Common myeloid progenitor, CD34-positive (primary cell): ENCODE measurements at regions not wholly inside any gene's neighbourhood (a gene's known extent, or its start where the extent isn't known, plus 50 kb on each side); places are given as distances from the start of the nearest gene placed in this dataset.

Source experiments
- CTCF ChIA-PET: fragments of 350-600 bp; sonication (Branson Sonifier 250); formaldehyde crosslinking; loops from one replicate; lab custom pipeline; 2021; ENCODE audit warnings: antibody characterized with exemption; lab: Charles Lee
- POLR2A ChIA-PET: fragments of 350-600 bp; sonication (Branson Sonifier 250); formaldehyde crosslinking; loops from one replicate; lab custom pipeline; 2021; ENCODE audit warnings: antibody characterized with exemption; lab: Charles Lee
- DNase-seq, 3 donors: peaks; one replicate each; pipeline versions ENCODE4 v3.0.0 to v3.0.0-alpha.2; 2013
- H3K27ac ChIP-seq, 2 experiments: 1 replicate in 1 of 2; 2 replicates in 1 of 2; pipeline ENCODE4 v1.7.0; 2013; ENCODE audit warnings: inconsistent platforms in 2 of 2, low read length in 2 of 2, mild to moderate bottlenecking in 2 of 2, low read depth in 1 of 2, moderate library complexity in 1 of 2; ENCODE audit not compliant: severe bottlenecking in 2 of 2, insufficient read depth in 1 of 2, poor library complexity in 1 of 2
- H3K27me3 ChIP-seq, 5 experiments: replicated peaks in 2 of 5; 1 replicate in 3 of 5; 2 replicates in 2 of 5; pipeline versions ENCODE4 v1.6.1 to v1.7.0; 2013; ENCODE audit warnings: low read length in 4 of 5, mild to moderate bottlenecking in 2 of 5, moderate library complexity in 2 of 5, inconsistent platforms in 1 of 5; ENCODE audit not compliant: insufficient read depth in 5 of 5, control insufficient read depth in 4 of 5
- H3K36me3 ChIP-seq, 4 experiments: 1 replicate in 2 of 4; 2 replicates in 2 of 4; pipeline versions ENCODE4 v1.6.1 to v1.7.0; 2013; ENCODE audit warnings: low read length in 3 of 4, control low read depth in 1 of 4, mild to moderate bottlenecking in 1 of 4; ENCODE audit not compliant: control insufficient read depth in 4 of 4, insufficient read depth in 4 of 4
- H3K4me1 ChIP-seq, 4 experiments: 1 replicate in 3 of 4; 2 replicates in 1 of 4; pipeline versions ENCODE4 v1.6.1 to v1.7.1; 2013; ENCODE audit warnings: low read length in 3 of 4, mild to moderate bottlenecking in 3 of 4, control low read depth in 1 of 4, inconsistent platforms in 1 of 4, moderate library complexity in 1 of 4; ENCODE audit not compliant: control insufficient read depth in 4 of 4, insufficient read depth in 4 of 4; ENCODE audit errors: control extremely low read depth in 1 of 4
- H3K4me3 ChIP-seq, 7 experiments: 1 replicate in 4 of 7; 2 replicates in 3 of 7; pipeline versions ENCODE4 v1.5.1 to v1.7.0; 2013; ENCODE audit warnings: mild to moderate bottlenecking in 7 of 7, low read length in 6 of 7, moderate library complexity in 6 of 7, inconsistent platforms in 2 of 7, low read depth in 2 of 7, control low read depth in 1 of 7; ENCODE audit not compliant: insufficient read depth in 4 of 7, control insufficient read depth in 1 of 7; ENCODE audit errors: extremely low read depth in 1 of 7
- H3K9me3 ChIP-seq, 5 experiments: 1 replicate in 4 of 5; 2 replicates in 1 of 5; pipeline versions ENCODE4 v1.6.1 to v1.7.1; 2013; ENCODE audit warnings: low read length in 4 of 5, mild to moderate bottlenecking in 2 of 5, inconsistent platforms in 1 of 5, low read depth in 1 of 5, moderate library complexity in 1 of 5; ENCODE audit not compliant: control insufficient read depth in 4 of 5, insufficient read depth in 2 of 5; ENCODE audit errors: control extremely low read depth in 1 of 5
- WGBS: methylation state at CpG from one replicate; pipeline ENCODE4 v1.1.5; 2013; ENCODE audit not compliant: insufficient coverage; 5-methylcytosine and 5-hydroxymethylcytosine counted together

DNA sequence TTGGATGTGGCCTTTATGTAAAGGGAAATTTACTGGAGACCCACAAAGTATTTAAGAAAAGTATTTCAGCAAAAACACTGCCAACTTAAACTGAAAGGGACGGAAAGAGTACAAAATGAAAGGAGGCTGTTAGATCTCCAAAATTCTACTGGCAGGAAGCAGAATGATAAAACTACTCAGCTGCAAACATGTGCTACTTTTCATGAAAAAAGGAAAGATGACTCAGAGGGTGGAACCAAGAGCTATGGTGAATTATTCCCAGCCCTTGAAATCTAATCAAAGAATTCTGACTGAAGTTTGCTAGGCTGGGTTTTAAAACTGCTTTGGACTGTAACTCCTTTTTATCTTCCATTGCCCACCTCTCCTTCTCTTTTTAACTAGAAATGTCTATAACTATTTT is 58.6 kb upstream of the ZBED3 start:
- H3K36me3 ChIP-seq: no peaks in the 10 kb centered on the region
- CTCF ChIA-PET: interaction anchor here (0.8 to 4.4 kb wide), 14 partner anchors 13 to 485 kb away, joined by 3 to 18 read pairs (median 4); partner anchors contain the start of gene WDR41
- H3K27ac ChIP-seq: no peak overlapping the region
- H3K9me3 ChIP-seq: no peaks in the 10 kb centered on the region
- no peaks in the 10 kb centered on the region for H3K27me3 ChIP-seq
- 83% methylated on average over 1 of the region's 1 CpG for WGBS
- H3K4me1 ChIP-seq: peaks cover 0 to 7% (median 3%) of the 10 kb centered on the region in 4 experiments
- no peak overlapping the region for H3K4me3 ChIP-seq
- POLR2A ChIA-PET: no interaction called here
- DNase-seq: peak in 2 of 3 donors; percentile 31

DNA sequence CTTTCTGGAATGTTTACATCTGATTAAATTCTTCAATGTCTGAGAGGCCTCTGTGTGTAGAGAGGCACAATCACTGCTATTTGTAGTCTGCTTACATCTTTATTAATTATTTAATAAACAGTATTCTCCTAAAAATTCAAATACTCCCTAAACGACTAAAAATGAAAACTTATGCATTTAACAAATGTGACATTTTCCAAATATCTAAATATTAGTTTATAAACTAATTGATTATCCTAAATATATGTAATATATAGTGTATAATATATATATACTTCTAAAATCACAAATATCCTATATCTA is 57.7 kb upstream of the ZBED3 start:
- ChIA-PET CTCF (interaction anchor here (0.8 to 4.4 kb wide), 14 partner anchors 9 to 348 kb away, joined by 3 to 18 read pairs (median 4); partner anchors contain the start of gene WDR41), POLR2A (no interaction called here)
- Histone ChIP-seq H3K4me1 (peaks cover 0 to 7% (median 3%) of the 10 kb centered on the region in 4 experiments), H3K4me3 (no peak overlapping the region), H3K27ac (no peak overlapping the region), H3K9me3 (no peaks in the 10 kb centered on the region), H3K36me3 (no peaks in the 10 kb centered on the region), H3K27me3 (no peaks in the 10 kb centered on the region)
- DNase-seq: no peak
- no CpG with 5 or more reads among the region's 1 CpG for WGBS

DNA sequence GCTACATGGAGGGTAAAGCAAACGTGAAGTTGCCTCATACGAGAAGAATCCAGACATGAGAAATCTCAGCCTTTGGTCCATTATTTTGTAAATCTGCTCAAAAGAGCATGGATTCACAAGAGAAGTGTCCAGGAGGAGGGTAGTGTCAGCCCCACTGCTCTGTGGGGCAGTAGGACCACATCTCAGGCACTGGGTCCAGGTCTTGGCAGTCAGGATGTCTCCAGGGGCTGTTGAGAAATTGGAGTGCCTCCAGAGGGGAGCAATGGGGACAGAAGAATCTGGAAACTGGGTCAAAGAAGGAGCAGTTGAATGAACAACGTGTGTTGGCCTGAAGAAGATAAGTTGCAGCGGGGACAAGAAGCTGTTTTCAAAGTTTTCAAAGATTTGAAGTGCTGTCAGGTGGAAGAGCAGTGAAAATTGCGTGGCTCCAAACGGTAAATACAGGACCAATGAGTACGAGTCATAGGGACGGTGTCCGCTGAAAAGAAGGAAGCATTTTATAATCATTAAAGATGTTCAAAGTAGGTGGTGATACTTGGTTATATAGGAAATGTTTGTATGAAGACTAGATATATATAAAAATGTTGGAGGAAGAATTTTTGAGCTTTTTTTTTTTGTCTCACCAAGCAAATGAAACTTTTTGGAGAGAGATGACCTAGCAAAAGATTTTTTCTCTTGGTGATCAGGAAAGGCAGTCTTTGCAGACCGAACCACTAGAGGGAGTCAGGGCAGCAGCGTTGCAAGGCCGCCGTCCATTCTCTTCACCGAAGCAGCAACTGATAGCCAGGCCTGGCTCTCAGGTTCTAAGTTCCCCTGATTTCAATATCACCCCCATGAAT is 57.1 kb upstream of the ZBED3 start:
- no peak overlapping the region for H3K4me3 ChIP-seq
- ChIA-PET POLR2A (no interaction called here), CTCF (interaction anchor here (0.7 to 4.4 kb wide), 12 partner anchors 9 to 348 kb away, joined by 3 to 18 read pairs (median 4); partner anchors contain the start of gene WDR41)
- 65% methylated on average over 14 of the region's 14 CpGs for WGBS
- no peaks in the 10 kb centered on the region for H3K9me3 ChIP-seq
- DNase-seq: peak; percentile 73 to 84 (median 81)
- peaks cover 0 to 7% (median 3%) of the 10 kb centered on the region in 4 experiments for H3K4me1 ChIP-seq
- H3K27ac ChIP-seq: no peak overlapping the region
- no peaks in the 10 kb centered on the region for H3K36me3 ChIP-seq
- no peaks in the 10 kb centered on the region for H3K27me3 ChIP-seq

DNA sequence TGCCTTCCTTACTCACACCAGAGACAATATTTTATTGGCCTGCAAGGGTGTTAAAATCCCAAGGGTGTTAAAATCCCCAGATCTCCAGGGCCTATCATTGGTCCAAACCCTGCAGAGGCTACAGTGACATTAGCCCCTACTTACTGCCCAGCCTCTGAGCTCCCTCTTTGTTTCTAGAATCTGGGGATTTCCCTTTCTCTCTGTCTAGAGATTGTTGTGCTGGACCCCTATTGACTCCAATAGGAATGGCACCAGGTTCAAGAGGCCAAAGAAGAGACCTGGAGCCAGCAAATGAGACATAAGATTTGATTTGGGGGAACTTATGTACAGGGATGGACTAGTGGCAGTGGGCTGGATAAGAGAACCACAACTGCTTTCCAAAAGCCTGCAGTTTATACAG is 53.3 kb upstream of the ZBED3 start:
- Histone ChIP-seq H3K4me3 (no peak overlapping the region), H3K4me1 (no peaks in the 10 kb centered on the region), H3K27me3 (no peaks in the 10 kb centered on the region), H3K36me3 (no peaks in the 10 kb centered on the region), H3K27ac (no peak overlapping the region), H3K9me3 (no peaks in the 10 kb centered on the region)
- ChIA-PET CTCF (interaction anchor here (0.8 to 1.4 kb wide), 3 partner anchors 10 to 353 kb away, joined by 3 to 5 read pairs (median 3); no protein-coding TSS in a partner anchor), POLR2A (no interaction called here)
- DNase-seq: no peak

DNA sequence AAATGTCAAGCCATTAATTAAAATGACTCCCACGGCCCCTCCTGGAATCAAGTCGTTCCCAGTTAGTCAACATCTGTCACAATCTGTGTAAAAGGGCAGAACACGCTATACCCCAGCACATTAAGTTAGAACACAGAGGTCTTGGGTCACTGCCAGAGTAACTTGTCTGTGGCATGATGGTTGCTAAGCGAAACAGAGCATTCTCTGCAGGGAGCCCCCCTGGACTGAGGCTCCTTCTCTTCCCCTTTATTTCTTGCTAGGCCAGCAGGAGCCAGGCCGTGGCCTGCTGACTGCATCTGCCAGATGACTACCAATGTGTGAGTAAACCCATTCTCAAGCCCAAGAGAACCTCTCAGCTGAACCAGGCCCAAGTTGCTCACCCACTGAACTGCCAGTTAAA is 51.9 kb upstream of the ZBED3 start:
- Histone ChIP-seq H3K36me3 (no peaks in the 10 kb centered on the region), H3K27me3 (no peaks in the 10 kb centered on the region), H3K4me1 (no peaks in the 10 kb centered on the region), H3K4me3 (no peak overlapping the region), H3K27ac (no peak overlapping the region), H3K9me3 (no peaks in the 10 kb centered on the region)
- POLR2A ChIA-PET: no interaction called here
- WGBS: 96% methylated on average over 3 of the region's 5 CpGs
- CTCF ChIA-PET: interaction anchor here (1.1 to 1.4 kb wide), 2 partner anchors 9 to 51 kb away, joined by 3 to 5 read pairs; partner anchors contain the start of gene ZBED3
- DNase-seq: peak; percentile 35 to 76 (median 47)
